Heart left ventricle (tissue), 16 donors: ENCODE measurements at regions not wholly inside any gene's neighbourhood (a gene's known extent, or its start where the extent isn't known, plus 50 kb on each side); places are given as distances from the start of the nearest gene placed in this dataset.

ENCODE experiments used
- ATAC-seq, 4 donors: fragments of 200-7000 bp; cut with Tn5 transposase; one replicate each; pipeline ENCODE4 v1.9.1; 2020 to 2022; ENCODE audit warnings: moderate library complexity in 4 of 4, mild to moderate bottlenecking in 3 of 4, moderate number of reproducible peaks in 1 of 4
- DNase-seq, 5 donors: peaks; one replicate each; pipeline ENCODE4 v3.0.0-alpha.2; 2020
- H3K27ac ChIP-seq, 12 donors: fragments of 200-600 bp; sonication (generic) in 4 of 12; one replicate each; pipeline versions ENCODE4 v1.5.0 to v1.8.0; 2016 to 2022; ENCODE audit warnings: mild to moderate bottlenecking in 2 of 12
- H3K27me3 ChIP-seq, 9 donors: fragments of 200-600 bp; sonication (generic) in 2 of 9; one replicate each; pipeline versions ENCODE4 v1.5.1 to v1.8.0; 2016 to 2022; ENCODE audit warnings: mild to moderate bottlenecking in 3 of 9
- H3K36me3 ChIP-seq, 9 donors: fragments of 200-600 bp; sonication (generic) in 2 of 9; one replicate each; pipeline versions ENCODE4 v1.5.0 to v1.8.0; 2018 to 2022; ENCODE audit warnings: mild to moderate bottlenecking in 2 of 9
- H3K4me1 ChIP-seq, 12 donors: fragments of 200-600 bp; sonication (generic) in 4 of 12; one replicate each; pipeline versions ENCODE4 v1.5.0 to v1.8.0; 2016 to 2022; ENCODE audit warnings: mild to moderate bottlenecking in 3 of 12
- H3K4me3 ChIP-seq, 12 donors: fragments of 200-600 bp; sonication (generic) in 4 of 12; one replicate each; pipeline versions ENCODE4 v1.5.0 to v1.8.0; 2017 to 2022; ENCODE audit warnings: mild to moderate bottlenecking in 9 of 12, moderate library complexity in 4 of 12
- H3K9me3 ChIP-seq, 12 donors: fragments of 200-600 bp; sonication (generic) in 4 of 12; one replicate each; pipeline versions ENCODE4 v1.5.0 to v1.8.0; 2016 to 2022; ENCODE audit warnings: mild to moderate bottlenecking in 1 of 12
- POLR2A ChIP-seq, 2 donors: fragments of 450-650 bp; IDR thresholded peaks; one replicate each; pipeline ENCODE4 v1.6.1; 2017; ENCODE audit warnings: antibody characterized with exemption in 2 of 2, mild to moderate bottlenecking in 2 of 2, moderate library complexity in 2 of 2
- WGBS, 4 donors: extraction: QIAGEN DNeasy Blood & Tissue Kit in 2 of 4; methylation state at CpG; one replicate each; pipeline versions ENCODE4 v1.1.5 to v1.1.7; 2013 to 2018; 5-methylcytosine and 5-hydroxymethylcytosine counted together
- intact Hi-C, 10 donors: fragments of 100-400 bp; cut with DNase I; formaldehyde crosslinking; loops; one replicate each; pipeline versions ENCODE4 v1.11.1 to v1.14.2; 2022
- TF ChIP-seq, protein P1 (sequence below), 12 donors: fragments of 200-600 bp; sonication (generic) in 4 of 12; IDR thresholded peaks; one replicate each; pipeline versions ENCODE4 v1.5.0 to v1.8.0; 2018 to 2022; ENCODE audit warnings: antibody characterized with exemption in 12 of 12, mild to moderate bottlenecking in 5 of 12
- donor health status: ischemic (EF 13 %, LVEDD 7.1; RV severe dilation, severe dysfunction).
- donor health status: healthy with polysubstance abuse.
- donor health status: DM: no; HTN: yes; CAD: no.
- donor health status: DM: no; HTN: no; CAD: no.
- donor health status: ischemic (EF 25% LVEDD 6.9; RV normal size, moderate dysfunction).
- donor health status: ischemic (EF 25% LVEDD 5.7; RV mildly dilated, moderate dysfunction).
- donor health status: healthy.
- donor health status: DM: yes; HTN: yes; CAD: no.
- donor health status: ischemic (EF 35%, LVEDD 5.7; RV mildly dilated, moderate dysfunction).
- donor health status: nonischemic (EF 11% LVEDD 7.7; RV severe dilation, severe dysfunction).
- donor health status: DM: yes; HTN: yes; CAD: no.
- donor health status: PGD.
- donor health status: ischemic (EF 29% LVEDD 5.4; RV normal size, mild dysfunction).
- donor health status: nonischemic (EF 23%, LVEDD 6.1; RV moderate dilation, normal function).

DNA sequence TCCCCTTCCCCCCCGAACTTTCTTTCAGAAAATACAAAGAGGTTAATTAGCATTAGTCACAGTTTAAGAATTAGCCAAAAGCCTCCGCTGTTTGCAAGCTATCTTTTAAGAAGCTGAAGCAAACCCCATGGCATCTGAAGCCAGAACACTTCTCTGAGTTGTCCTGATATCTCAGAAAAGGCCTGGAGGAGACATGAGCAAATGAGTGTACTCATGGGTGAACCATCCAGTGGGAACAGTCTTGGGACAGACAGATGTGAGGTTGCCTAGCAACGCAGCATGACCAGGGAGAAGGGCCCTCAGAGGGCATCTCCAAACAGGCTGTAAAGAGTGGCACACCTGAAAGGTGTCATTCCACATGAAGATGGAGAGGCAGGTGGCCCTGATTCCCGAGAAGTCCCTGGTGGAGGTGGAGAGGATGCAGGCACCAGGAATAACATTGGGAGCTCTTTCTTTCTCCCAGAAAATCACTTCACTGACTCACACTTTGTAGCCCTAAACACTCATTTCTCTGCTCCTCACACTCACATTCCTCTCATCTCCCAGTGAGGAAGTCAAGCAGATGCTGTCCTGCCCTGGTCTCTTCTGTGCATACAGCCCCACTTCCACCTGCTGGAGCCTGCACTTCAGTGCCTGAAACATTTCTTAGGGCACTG lies 87.0 kb upstream of the TSHZ3 start:
- no peak for DNase-seq
- peak in 1 of 4 donors; percentile 64 for ATAC-seq
- no peaks in the 10 kb centered on the region for H3K4me1 ChIP-seq
- H3K9me3 ChIP-seq: peaks cover 0 to 12% (median 6%) of the 10 kb centered on the region in 12 donors
- intact Hi-C loops: no loop called here
- no peak overlapping the region for H3K4me3 ChIP-seq
- H3K36me3 ChIP-seq: no peaks in the 10 kb centered on the region
- peaks cover 0 to 11% (median 0%) of the 10 kb centered on the region in 9 donors for H3K27me3 ChIP-seq
- no peak overlapping the region for H3K27ac ChIP-seq
- TF ChIP-seq POLR2A (IDR thresholded peaks at IDR 0.05): no peak
- TF ChIP-seq, protein P1, sequence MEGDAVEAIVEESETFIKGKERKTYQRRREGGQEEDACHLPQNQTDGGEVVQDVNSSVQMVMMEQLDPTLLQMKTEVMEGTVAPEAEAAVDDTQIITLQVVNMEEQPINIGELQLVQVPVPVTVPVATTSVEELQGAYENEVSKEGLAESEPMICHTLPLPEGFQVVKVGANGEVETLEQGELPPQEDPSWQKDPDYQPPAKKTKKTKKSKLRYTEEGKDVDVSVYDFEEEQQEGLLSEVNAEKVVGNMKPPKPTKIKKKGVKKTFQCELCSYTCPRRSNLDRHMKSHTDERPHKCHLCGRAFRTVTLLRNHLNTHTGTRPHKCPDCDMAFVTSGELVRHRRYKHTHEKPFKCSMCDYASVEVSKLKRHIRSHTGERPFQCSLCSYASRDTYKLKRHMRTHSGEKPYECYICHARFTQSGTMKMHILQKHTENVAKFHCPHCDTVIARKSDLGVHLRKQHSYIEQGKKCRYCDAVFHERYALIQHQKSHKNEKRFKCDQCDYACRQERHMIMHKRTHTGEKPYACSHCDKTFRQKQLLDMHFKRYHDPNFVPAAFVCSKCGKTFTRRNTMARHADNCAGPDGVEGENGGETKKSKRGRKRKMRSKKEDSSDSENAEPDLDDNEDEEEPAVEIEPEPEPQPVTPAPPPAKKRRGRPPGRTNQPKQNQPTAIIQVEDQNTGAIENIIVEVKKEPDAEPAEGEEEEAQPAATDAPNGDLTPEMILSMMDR (IDR thresholded peaks at IDR 0.05): no peak
- 59 to 74% (median 64%) methylated on average over 4 of the region's 4 CpGs for WGBS, 4 donors

DNA sequence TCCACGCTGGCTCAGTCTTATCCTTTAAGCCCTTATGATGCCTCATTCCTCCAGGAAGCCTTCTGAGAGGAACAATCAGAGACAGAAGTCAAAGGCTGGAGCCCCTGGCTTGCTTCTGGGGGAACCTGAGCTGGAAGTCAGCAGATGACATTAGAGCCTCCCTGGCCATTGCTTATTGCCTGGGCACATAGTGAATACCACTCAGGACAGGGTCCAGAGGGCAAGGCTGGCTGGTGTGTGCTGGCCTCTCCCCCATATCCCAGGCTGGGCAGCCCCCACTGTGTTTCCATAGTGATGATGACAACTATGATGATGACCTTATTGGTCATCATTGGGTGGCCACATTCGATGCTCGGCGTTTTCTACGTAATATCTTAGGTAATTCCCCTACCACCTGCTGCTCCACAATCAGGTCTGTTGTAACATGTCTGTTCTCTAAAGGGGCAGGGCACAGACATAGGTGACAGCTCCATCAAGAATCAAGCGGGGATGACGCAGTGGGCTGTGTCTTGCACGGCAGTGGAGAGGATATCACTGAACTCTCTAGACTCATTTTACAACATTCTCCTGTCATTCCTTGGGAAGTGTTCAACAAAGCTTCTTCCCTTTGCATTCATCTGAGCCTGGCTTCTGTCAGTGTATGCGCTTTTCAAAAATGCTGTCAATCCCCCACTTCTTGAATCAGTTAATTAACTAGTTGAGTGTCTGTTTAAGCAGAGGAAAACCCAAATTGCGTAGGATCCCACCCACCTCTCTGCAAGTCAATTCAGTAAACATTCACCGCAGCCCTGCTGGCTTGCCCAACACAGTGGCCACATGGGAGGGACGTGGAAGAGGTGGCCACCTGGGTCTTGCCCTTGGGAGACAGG lies 89.4 kb upstream of the TSHZ3 start:
- TF ChIP-seq, protein P1 (IDR thresholded peaks at IDR 0.05): no peak
- TF ChIP-seq POLR2A (IDR thresholded peaks at IDR 0.05): no peak
- Histone ChIP-seq H3K4me1 (no peaks in the 10 kb centered on the region), H3K27ac (no peak overlapping the region), H3K9me3 (peaks cover 0 to 12% (median 6%) of the 10 kb centered on the region in 12 donors), H3K27me3 (peaks cover 0 to 11% (median 0%) of the 10 kb centered on the region in 9 donors), H3K36me3 (no peaks in the 10 kb centered on the region), H3K4me3 (no peak overlapping the region)
- intact Hi-C loops: no loop called here
- ATAC-seq (no peak), DNase-seq (no peak)
- 59 to 70% (median 64%) methylated on average over 11 to 12 of the region's 12 CpGs for WGBS, 4 donors

DNA sequence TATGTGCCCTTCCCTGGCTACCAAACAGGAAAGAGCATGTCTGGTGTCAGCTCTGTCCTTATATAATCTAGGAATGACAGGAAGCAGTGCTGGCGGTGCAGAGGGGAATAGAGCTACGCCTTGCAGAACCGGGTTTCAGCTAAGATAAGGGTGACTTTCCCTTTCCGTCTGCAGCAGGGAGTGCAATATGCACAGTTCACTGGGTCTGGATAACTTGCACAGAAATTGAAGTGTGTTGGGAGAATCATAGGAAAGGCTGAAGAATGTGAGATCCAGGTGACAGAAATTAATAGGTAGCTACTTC lies 90.0 kb upstream of the TSHZ3 start:
- H3K36me3 ChIP-seq: no peaks in the 10 kb centered on the region
- H3K27ac ChIP-seq: no peak overlapping the region
- no peak for ATAC-seq
- peaks cover 0 to 11% (median 0%) of the 10 kb centered on the region in 9 donors for H3K27me3 ChIP-seq
- 14 to 25% (median 20%) methylated on average over 2 to 4 of the region's 4 CpGs for WGBS, 4 donors
- no peaks in the 10 kb centered on the region for H3K4me1 ChIP-seq
- H3K9me3 ChIP-seq: peaks cover 0 to 12% (median 6%) of the 10 kb centered on the region in 12 donors
- no peak for DNase-seq
- intact Hi-C loops: no loop called here
- H3K4me3 ChIP-seq: no peak overlapping the region
- no peak for TF ChIP-seq POLR2A (IDR thresholded peaks at IDR 0.05)
- TF ChIP-seq, protein P1 (IDR thresholded peaks at IDR 0.05): no peak

DNA sequence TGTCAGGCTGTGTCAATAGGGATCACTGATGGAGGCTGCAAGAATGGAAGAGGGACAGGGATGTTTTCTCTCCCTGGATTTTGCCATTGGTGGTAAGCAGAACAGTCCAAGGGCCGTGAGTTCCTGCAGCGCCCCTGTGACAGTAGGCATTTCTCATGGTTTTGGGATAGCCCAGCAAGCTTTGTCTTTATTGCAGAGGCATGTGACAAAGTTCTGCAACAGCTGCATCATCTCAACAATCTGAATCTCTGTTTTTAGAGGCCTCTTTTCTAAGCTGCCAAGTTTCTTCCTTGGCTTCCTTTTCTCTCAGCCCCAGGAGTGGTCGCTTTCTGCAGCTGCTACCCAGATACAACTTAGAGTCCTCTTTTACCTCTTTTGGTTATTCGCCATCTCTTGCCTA lies 95.7 kb upstream of the TSHZ3 start:
- H3K27ac ChIP-seq: no peak overlapping the region
- WGBS, 4 donors: 63 to 77% (median 68%) methylated on average over 4 of the region's 4 CpGs
- H3K27me3 ChIP-seq: peaks cover 0 to 3% (median 0%) of the 10 kb centered on the region in 9 donors
- no peaks in the 10 kb centered on the region for H3K36me3 ChIP-seq
- DNase-seq (no peak), ATAC-seq (no peak)
- no peak overlapping the region for H3K4me3 ChIP-seq
- TF ChIP-seq POLR2A (IDR thresholded peaks at IDR 0.05): no peak
- TF ChIP-seq, protein P1 (IDR thresholded peaks at IDR 0.05): no peak
- peaks cover 0 to 13% (median 0%) of the 10 kb centered on the region in 12 donors for H3K9me3 ChIP-seq
- intact Hi-C loops: no loop called here
- peaks cover 0 to 4% (median 0%) of the 10 kb centered on the region in 12 donors for H3K4me1 ChIP-seq
